GM21723 (cell line): ENCODE measurements at regions not wholly inside any gene's neighbourhood (a gene's known extent, or its start where the extent isn't known, plus 50 kb on each side); places are given as distances from the start of the nearest gene placed in this dataset.
A peak's percentile ranks its signal among the peaks of the same experiment; 100 is the strongest.
"Not testable (repeated sequence)": the region's sequence is repeated elsewhere in the genome, so short reads cannot be mapped to it uniquely, and the experiment has no call there.

Experiments used
- ATAC-seq: cut with Tn5 transposase; IDR thresholded peaks from one replicate; pipeline ENCODE4 v1.9.1; 2021; ENCODE audit warnings: mild to moderate bottlenecking, moderate library complexity; ENCODE audit not compliant: unreplicated experiment

DNA sequence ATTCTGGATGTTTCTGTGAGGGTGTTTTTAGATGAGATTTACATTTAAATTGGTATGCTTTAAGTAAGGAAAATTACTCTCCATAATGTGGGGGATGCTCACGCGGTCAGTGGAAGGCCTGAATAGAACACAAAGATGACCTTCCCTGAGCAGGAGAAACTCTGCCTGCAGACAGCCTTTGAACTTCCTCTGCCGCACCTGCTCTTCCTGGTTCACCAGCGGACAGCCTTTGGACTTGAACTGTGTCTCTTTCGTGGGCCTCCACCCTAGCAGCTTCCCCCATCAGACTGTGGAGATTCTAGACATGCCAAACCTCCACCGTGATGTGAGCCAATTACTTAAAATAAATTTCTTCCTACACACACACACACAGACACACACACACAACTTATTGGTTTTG, 210.7 kb downstream of the EFCAB11 start:
- no peak for ATAC-seq

DNA sequence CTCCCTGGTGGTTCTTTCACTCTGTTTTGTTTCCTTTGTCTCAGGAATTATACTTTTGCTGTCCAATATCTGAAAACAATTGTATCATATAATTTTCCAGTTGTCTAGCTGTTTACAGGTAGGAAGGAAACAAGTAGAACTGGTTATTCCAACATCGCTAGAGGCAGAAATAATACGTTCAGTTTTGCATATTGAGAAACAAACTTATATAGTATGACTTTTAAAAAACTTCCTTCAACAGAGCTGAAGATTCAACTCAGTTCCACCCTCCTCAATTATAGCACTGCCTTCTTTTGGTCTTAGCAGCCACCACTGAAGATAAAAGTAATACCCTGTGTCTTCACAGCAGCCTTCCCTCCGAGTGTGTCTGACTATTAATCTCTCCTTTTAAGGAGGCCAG, 214.3 kb downstream of the EFCAB11 start:
- ATAC-seq = no peak

DNA sequence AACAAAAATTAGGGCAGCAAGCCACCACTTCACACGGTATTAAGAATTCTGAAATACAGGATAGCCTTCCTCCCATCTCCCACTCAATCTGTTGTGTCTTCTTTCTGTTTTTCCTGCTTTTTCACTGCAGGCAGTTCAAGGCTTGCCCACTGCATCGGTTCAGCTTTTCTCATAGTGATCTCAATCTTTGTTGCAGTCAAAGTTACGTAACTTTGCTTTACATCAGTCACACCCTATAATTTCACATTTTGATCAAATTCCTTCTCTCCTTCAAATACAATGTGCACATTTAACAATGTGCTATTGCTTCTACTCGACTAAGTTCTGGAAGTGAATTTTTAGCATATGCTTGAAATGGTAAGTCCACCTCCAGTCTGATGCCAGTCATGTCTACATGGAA, 217.6 kb downstream of the EFCAB11 start:
- ATAC-seq = no peak

DNA sequence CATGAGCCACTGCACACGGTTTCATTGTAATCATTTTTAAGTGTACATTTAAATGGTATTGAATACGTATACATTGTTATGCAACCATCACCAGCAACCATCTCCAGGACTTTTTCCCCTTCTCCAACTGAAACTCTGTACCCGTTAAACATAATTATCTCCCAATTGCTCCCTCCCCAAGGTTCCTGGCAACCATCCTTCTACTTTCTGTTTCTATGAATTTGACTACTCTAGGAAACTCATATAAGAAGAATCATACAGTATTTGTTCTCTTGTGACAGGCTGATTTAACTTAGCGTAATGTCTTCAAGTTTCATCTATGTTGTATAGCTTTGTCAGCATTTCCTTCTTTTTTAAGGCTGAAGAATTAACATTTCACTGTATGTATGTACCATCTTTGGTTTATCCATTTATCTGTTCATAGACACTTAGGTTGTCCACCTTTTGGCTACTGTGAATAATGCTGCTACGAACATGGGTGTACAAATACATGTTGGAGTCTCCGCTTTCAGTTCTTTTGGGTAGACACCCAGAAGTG, 223.1 kb downstream of the EFCAB11 start:
- ATAC-seq = no peak

DNA sequence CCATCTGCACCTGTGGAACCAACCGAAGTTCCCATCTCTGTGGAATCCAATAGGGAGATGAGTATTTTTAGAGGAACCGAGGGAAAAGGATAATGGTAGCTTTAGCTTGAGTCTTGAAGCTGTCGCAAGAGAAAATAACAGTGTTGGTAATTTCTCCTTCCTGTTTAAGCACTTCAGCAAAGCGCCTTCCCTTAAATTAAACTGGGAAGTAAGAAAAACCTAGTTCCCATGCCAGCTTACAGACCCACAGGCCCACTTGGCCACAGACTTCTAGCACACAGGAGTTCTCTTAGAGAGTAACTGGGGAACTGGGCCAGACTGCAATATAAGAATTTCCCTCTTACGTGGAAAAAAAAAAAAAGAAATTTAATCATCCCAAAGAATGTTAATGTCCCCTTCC, 223.8 kb downstream of the EFCAB11 start:
- ATAC-seq = no peak

DNA sequence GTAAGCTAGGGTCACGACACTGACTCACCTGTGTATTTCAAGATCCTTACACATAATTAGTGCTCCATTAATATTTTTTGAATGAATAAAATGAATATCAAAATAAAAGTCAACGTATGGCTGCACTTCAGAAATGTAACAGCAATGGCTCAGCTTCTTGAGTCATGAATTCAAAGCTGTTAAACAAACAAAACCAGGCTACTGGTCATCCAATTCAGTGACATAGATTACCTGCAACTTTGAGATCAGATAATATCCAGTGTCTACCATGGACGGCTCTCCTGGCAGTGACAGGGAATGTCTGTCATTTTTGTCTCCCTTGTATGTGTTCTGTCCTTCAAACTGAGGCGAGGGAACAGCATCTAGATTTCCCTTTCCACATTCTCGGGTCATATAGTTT, 225.6 kb downstream of the EFCAB11 start:
- ATAC-seq = no peak

GRCh38 chr14:89726226-89726625, 228.3 kb downstream of the EFCAB11 start:
- not testable (repeated sequence) for ATAC-seq

DNA sequence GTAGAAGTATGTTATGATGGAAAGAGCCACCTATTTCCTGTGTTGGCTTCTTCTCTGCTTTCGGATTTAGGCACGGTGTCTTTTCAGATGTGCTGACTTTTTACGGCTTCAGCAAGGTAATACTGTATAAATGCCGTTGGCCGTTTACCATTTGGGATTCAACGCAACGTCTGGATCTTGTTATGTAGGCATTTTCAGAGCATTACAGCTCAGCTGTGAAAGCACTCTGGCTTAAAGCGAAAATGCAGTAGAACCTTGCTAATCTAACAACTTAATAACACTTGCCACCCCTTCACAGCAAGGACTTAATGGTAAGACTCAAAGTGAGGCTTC, 229.9 kb downstream of the EFCAB11 start:
- ATAC-seq = no peak

DNA sequence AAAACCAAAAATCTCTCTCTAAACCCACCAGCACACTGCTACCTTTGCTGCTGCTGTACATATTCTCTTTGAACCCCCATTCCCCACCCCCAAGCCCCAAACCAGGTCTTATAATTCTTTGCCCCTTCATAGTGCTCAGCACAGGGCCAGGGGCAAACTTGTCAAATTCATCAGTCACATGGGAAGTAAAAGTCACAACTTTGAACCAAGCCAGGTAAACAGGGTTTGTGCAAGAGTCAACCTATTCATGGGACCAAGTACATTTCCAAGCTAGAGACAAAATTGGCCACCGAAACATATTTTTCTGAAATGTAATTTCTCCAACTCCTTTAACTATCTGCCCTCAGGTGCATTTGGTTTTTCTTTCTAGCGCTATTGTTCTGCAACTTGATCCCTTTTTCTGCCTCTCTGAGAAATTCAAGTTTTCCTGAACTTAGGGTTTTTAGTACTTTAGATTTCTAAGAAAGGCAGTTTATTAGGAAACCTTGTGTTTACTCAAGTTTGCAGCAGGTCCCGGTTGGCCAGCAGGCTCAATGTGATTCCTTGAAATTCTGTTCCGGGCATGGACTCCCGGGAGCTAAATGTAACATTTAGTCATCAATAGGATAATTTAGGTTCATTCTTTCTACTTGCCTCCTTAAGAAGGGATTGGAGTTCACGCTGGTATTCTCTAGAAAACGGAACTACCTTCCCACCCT, 230.5 kb downstream of the EFCAB11 start:
- no peak for ATAC-seq

DNA sequence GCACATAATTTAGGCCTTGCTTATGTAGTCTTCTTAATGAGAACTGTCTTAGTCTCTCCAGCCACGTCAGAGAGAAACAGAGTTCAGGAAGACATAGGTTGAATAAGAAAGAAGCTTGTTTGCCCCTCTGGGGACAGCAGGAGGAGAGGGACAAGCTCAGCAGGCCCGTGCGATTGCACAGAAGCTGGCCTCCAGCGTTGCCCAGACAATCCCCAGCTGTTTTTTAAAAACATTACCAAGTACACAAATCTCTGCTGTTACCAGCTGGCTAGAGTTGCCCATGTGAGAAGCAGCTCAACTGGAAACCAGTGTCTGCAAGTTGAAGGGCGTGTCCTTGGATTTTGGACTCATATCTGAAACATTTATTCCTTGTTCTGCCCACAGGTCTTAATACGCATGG, 232.6 kb downstream of the EFCAB11 start:
- no peak for ATAC-seq

- ATAC-seq = peak; percentile 82
These were observed 233.5 kb downstream of the EFCAB11 start for GRCh38 chr14:89720741-89721729.

DNA sequence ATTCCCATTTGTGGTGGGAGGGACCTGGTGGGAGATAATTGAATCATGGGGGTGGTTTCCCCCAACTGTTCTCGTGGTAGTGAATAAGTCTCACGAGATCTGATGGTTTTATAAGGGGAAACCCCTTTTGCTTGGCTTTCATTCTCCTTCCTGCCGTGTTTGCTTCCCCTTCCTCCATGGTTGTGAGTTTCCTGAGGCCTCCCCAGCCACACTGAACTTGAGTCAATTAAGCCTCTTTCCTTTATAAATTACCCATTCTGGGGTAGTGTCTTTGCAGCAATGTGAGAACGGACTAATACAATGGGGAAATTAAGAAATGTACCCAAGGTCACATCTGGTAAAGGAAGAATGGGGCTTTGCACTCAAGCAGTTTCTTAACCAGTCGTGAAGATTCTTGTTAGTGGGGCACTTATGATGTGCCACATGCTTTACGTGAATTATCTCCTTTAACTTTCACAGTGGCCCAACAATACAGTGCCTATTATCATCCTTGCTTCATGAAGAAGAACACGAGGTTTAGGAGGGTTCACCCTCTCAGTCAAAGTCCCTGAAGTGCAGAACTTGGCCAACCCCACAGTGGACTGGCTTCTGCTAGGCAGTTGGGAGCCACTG, 234.3 kb downstream of the EFCAB11 start:
- peak; percentile 7 for ATAC-seq

DNA sequence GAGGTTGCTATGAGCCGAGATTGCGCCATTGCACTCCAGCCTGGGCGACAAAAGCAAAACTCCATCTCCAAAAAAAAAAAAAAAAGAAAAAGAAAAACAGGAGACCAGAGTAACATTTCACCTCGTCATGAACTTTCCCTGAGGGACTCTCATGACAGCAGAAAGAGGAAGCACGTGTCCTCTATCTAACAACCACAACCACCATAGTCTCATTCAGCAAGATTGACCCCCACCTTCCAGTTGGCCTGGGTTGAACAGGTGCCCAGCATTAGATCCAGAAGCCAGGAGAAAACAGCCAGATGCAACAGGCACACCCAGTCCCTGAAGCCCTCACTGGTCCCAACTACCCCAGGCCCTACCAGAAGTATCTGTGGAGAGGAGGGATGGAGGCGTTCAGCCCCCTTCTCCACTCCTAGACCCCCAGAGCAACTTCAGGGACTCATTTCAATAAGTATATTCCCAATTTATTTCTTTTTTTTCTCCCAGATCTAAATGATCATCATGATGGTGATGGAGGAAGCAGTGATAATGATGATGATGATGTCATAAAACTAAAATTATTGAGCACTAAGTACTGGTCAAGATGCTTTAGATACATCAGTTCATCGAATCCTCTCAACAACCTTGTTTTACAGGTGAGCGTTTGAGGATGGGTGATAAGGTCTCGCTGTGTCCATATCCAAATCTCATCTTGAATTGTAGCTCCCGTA, 235.0 kb downstream of the EFCAB11 start:
- no peak for ATAC-seq

GRCh38 chr14:89708982-89709625, 245.4 kb downstream of the EFCAB11 start:
- no peak for ATAC-seq

DNA sequence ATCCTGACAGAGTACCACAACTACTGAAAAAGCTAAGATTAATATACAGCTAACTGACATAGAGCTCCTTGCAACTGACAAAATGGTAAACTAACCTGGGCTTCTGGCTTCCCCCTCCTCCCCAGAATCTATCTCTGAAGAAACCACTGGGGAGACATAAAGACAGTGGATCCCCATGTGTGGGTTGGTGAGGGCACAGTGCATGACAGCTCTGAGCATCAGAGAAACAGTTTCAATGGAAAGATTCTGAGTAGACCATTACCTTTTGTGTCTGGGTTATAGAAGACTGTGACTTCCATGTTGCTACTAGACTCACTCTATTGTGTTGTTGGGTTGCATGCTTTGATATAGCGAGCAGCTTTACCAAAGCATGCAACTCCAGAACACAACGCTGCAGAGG, 247.4 kb downstream of the EFCAB11 start:
- no peak for ATAC-seq

DNA sequence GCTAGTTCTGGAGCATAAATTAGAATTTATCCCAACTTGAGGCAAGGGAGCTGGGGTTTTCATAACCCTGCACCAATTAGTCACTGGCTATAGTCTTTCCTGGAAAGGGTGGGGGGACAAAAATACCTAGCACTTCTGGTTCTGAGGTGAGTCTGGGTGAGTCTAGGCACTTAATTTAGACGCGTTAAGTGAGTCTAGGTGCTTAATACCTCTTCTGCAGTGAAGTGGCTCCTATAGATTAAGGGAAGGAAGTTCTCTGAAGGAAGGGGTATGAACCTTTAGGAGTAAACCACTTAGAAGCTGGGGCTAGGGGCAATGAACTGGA, 251.7 kb downstream of the EFCAB11 start:
- ATAC-seq = no peak

DNA sequence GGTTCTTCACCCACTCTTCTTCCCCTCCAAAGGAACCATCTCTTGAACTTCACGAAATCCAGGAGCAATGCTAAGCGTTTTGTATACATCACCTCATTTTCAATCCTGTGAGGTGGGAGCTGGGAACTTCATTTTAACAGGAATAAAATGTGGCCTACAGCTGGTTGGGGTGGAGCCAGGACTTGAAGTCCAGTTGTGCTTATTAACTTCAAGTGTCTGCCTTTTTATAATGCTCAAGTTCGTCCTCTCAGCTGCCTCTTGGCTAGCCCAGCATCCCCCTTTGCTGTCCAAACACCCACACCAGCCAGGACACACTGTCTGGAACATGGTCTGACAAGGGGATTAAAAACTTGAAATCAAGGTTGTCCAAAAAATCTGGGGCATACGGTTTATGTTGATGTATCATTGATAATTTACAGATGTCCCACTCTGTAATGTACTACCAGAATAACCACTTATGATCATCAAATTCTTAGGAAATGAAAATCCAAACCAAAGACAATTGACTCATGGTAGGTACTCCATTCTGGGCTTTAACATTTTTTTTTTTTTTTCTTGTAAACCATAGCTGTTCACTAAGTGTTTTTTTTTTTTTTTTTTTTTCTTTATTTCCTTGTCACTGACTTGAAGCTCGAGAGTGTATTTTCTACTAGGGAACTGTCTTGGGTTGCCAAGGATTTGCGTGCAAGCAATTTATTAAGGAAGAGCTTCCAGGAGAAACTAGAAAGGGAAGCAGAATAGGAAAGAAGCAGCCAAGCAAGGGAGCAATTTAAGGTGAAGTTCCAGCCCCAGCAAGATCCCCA, 252.3 kb downstream of the EFCAB11 start:
- no peak for ATAC-seq

GRCh38 chr14:89701211-89702043, 253.1 kb downstream of the EFCAB11 start:
- peak; percentile 77 for ATAC-seq

GRCh38 chr14:89700801-89701200, 253.7 kb downstream of the EFCAB11 start:
- ATAC-seq = no peak
